H9 (cell line): ENCODE measurements at regions not wholly inside any gene's neighbourhood (a gene's known extent, or its start where the extent isn't known, plus 50 kb on each side); places are given as distances from the start of the nearest gene placed in this dataset.

Experiments used
- DNase-seq: peaks from one replicate; pipeline ENCODE4 v3.0.0-alpha.2; 2017
- H2AFZ ChIP-seq: one replicate; pipeline ENCODE4 v1.6.1; 2013; ENCODE audit warnings: mild to moderate bottlenecking, low read length, control low read depth, moderate library complexity
- H2AK5ac ChIP-seq: 2 replicates; pipeline ENCODE4 v1.6.1; 2013; ENCODE audit warnings: low read length, control low read depth, mixed read lengths; ENCODE audit not compliant: insufficient read length
- H2BK120ac ChIP-seq: one replicate; pipeline ENCODE4 v1.6.1; 2013; ENCODE audit warnings: low read depth, mild to moderate bottlenecking, low read length, control low read depth, inconsistent platforms; ENCODE audit not compliant: poor library complexity, severe bottlenecking
- H2BK12ac ChIP-seq: 2 replicates; pipeline ENCODE4 v1.6.1; 2013; ENCODE audit warnings: low read length, control low read depth, mixed read lengths, low read depth; ENCODE audit not compliant: insufficient read length
- H2BK15ac ChIP-seq: 2 replicates; pipeline ENCODE4 v1.6.1; 2013; ENCODE audit warnings: low read depth, low read length, control low read depth
- H2BK20ac ChIP-seq: one replicate; pipeline ENCODE4 v1.6.1; 2013; ENCODE audit warnings: low read depth, mild to moderate bottlenecking, low read length, control low read depth, inconsistent platforms; ENCODE audit not compliant: poor library complexity, severe bottlenecking
- H2BK5ac ChIP-seq: 2 replicates; pipeline ENCODE4 v1.6.1; 2013; ENCODE audit warnings: low read length, control low read depth, mixed read lengths; ENCODE audit not compliant: insufficient read length
- H3K14ac ChIP-seq: 2 replicates; pipeline ENCODE4 v1.6.1; 2013; ENCODE audit warnings: low read length, control low read depth; ENCODE audit not compliant: insufficient read depth
- H3K18ac ChIP-seq: 2 replicates; pipeline ENCODE4 v1.6.1; 2013; ENCODE audit warnings: low read depth, mild to moderate bottlenecking, mixed read lengths, low read length, control low read depth; ENCODE audit not compliant: insufficient read length
- H3K23ac ChIP-seq: 2 replicates; pipeline ENCODE4 v1.6.1; 2013; ENCODE audit warnings: low read length, control low read depth, mixed read lengths, low read depth; ENCODE audit not compliant: insufficient read length
- H3K23me2 ChIP-seq: 2 replicates; pipeline ENCODE4 v1.6.1; 2013; ENCODE audit warnings: low read depth, mild to moderate bottlenecking, mixed read lengths, low read length, control low read depth; ENCODE audit not compliant: insufficient read length, poor library complexity, severe bottlenecking
- H3K27ac ChIP-seq: 2 replicates; pipeline ENCODE4 v1.5.1; 2013; ENCODE audit warnings: low read length, control low read depth, mixed read lengths, low read depth; ENCODE audit not compliant: insufficient read length
- H3K27me3 ChIP-seq: 2 replicates; pipeline ENCODE4 v1.6.1; 2013; ENCODE audit warnings: low read length, control low read depth, inconsistent platforms; ENCODE audit not compliant: insufficient read depth
- H3K4ac ChIP-seq: 2 replicates; pipeline ENCODE4 v1.6.1; 2013; ENCODE audit warnings: low read depth, mild to moderate bottlenecking, control low read depth, inconsistent platforms, low read length, moderate library complexity
- H3K4me1 ChIP-seq: 2 replicates; pipeline ENCODE4 v1.6.1; 2013; ENCODE audit warnings: low read length, control low read depth, inconsistent platforms; ENCODE audit not compliant: insufficient read depth
- H3K4me2 ChIP-seq: 2 replicates; pipeline ENCODE4 v1.6.1; 2013; ENCODE audit warnings: low read length, control low read depth, mixed read lengths; ENCODE audit not compliant: insufficient read length, insufficient read depth
- H3K56ac ChIP-seq: 2 replicates; pipeline ENCODE4 v1.6.1; 2013; ENCODE audit warnings: low read depth, mild to moderate bottlenecking, mixed read lengths, low read length, control low read depth; ENCODE audit not compliant: insufficient read length
- H3K79me1 ChIP-seq: 2 replicates; pipeline ENCODE4 v1.6.1; 2013; ENCODE audit warnings: low read depth, mild to moderate bottlenecking, moderate library complexity, low read length, control low read depth, inconsistent platforms; ENCODE audit not compliant: insufficient read depth, poor library complexity, severe bottlenecking
- H3K79me2 ChIP-seq: 2 replicates; pipeline ENCODE4 v1.6.1; 2013; ENCODE audit warnings: low read length, control low read depth, inconsistent platforms; ENCODE audit not compliant: insufficient read depth
- H3K9ac ChIP-seq: 2 replicates; pipeline ENCODE4 v1.6.1; 2013; ENCODE audit warnings: low read length, control low read depth, mixed read lengths; ENCODE audit not compliant: insufficient read length; ENCODE audit errors: extremely low read depth
- H3K9me3 ChIP-seq: one replicate; pipeline ENCODE4 v1.6.1; 2013; ENCODE audit warnings: low read depth, low read length, inconsistent platforms; ENCODE audit not compliant: control insufficient read depth
- H3T11ph ChIP-seq: one replicate; pipeline ENCODE4 v1.6.1; 2013; ENCODE audit warnings: mild to moderate bottlenecking, low read length, control low read depth, inconsistent platforms
- H4K20me1 ChIP-seq: one replicate; pipeline ENCODE4 v1.6.1; 2013; ENCODE audit not compliant: control insufficient read depth, insufficient read length, insufficient read depth
- H4K5ac ChIP-seq: 2 replicates; pipeline ENCODE4 v1.6.1; 2013; ENCODE audit warnings: low read depth, mild to moderate bottlenecking, mixed read lengths, low read length, control low read depth; ENCODE audit not compliant: insufficient read length
- H4K8ac ChIP-seq: replicated peaks from 2 replicates; pipeline ENCODE4 v1.6.1; 2013; ENCODE audit warnings: low read length, control low read depth, mixed read lengths, low read depth; ENCODE audit not compliant: insufficient read length
- H4K91ac ChIP-seq: 2 replicates; pipeline ENCODE4 v1.6.1; 2013; ENCODE audit warnings: low read depth, mild to moderate bottlenecking, moderate library complexity, mixed read lengths, low read length, control low read depth; ENCODE audit not compliant: insufficient read length
- H3K27ac Mint-ChIP-seq, 3 experiments: 2 replicates in 2 of 3; 3 replicates in 1 of 3; pipeline ENCODE4 v1.8.0; 2020 to 2021; ENCODE audit warnings: mixed read lengths in 3 of 3, mild to moderate bottlenecking in 1 of 3, moderate library complexity in 1 of 3
- H3K27me3 Mint-ChIP-seq: 2 replicates; pipeline ENCODE4 v1.8.0; 2021; ENCODE audit warnings: low read depth, mild to moderate bottlenecking, moderate library complexity, mixed read lengths
- H3K36me3 Mint-ChIP-seq, 3 experiments: 2 replicates in 2 of 3; 3 replicates in 1 of 3; pipeline ENCODE4 v1.8.0; 2020 to 2021; ENCODE audit warnings: low read depth in 3 of 3, mixed read lengths in 3 of 3; ENCODE audit not compliant: insufficient read depth in 1 of 3
- H3K4me1 Mint-ChIP-seq, 2 experiments: 2 replicates each; pipeline ENCODE4 v1.8.0; 2020; ENCODE audit warnings: mixed read lengths in 2 of 2
- H3K4me3 Mint-ChIP-seq, 2 experiments: 2 replicates in 1 of 2; 3 replicates in 1 of 2; pipeline ENCODE4 v1.8.0; 2020 to 2021; ENCODE audit warnings: mild to moderate bottlenecking in 2 of 2, mixed read lengths in 2 of 2, moderate library complexity in 1 of 2
- H3K9me3 Mint-ChIP-seq, 2 experiments: 2 replicates in 1 of 2; 3 replicates in 1 of 2; pipeline ENCODE4 v1.8.0; 2020; ENCODE audit warnings: mild to moderate bottlenecking in 2 of 2, mixed read lengths in 2 of 2, moderate library complexity in 1 of 2
- WGBS: extraction: QIAGEN DNeasy Blood & Tissue Kit; methylation state at CpG from one replicate; pipeline ENCODE4 v1.1.7; 2013; ENCODE audit warnings: missing lambda C conversion rate, low lambda C conversion rate, mixed read lengths; ENCODE audit not compliant: insufficient read length; ENCODE audit errors: extremely low coverage; 5-methylcytosine and 5-hydroxymethylcytosine counted together
- TF ChIP-seq, protein P1 (sequence below): fragments of 200-600 bp; sonication (generic); conservative IDR thresholded peaks from 3 replicates; pipeline ENCODE4 v1.8.0; 2021; ENCODE audit warnings: antibody characterized with exemption, mild to moderate bottlenecking

DNA sequence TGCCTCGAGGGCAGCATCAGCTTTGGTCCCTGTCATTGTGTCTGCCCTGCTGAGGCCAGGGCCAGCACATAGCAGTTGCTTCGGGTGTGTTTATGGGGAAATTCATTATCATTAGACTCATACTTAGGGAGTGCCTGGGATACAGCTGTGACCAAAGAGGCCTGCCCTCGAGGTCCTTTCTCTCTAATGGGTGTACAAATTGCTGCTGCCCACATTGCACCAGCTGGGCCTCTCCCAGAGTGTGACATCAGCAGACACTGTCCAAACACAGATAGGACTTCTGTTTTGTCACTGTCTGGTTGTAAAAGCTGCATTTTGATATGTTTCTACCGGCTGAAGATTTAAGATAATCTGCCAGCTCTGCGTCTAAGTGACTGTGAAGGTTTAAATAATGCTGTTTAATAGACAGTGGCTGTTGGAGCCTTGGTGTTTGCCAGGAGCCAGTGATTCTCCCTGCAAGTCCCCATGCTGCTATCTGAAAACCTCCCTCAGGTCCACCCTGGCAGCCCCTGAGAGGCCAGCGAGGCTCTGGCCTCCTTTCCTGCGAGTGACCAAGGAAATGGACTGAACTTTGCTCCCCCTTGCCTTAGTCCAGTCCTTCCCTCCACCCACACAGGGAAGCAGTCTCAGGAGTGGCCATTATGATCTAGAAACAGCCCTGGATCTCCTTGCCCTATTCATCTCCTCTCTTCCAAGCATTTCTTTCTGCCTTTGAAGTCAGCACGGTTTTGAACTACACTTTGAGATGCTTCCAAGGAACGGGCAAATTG, 505.2 kb downstream of the TBC1D22A start:
- peaks cover 89 to 96% of the 10 kb centered on the region in 2 experiments for H3K9me3 Mint-ChIP-seq
- H3K27ac ChIP-seq: no peak overlapping the region

More for the DNA sequence above, 505.2 kb downstream of the TBC1D22A start:
- H4K8ac ChIP-seq: no peak overlapping the region
- no peaks in the 10 kb centered on the region for H3K23me2 ChIP-seq
- H3K4ac ChIP-seq: no peak overlapping the region
- no peaks in the 10 kb centered on the region for H3K79me2 ChIP-seq
- H2BK120ac ChIP-seq: no peak overlapping the region
- no peaks in the 10 kb centered on the region for H3K79me1 ChIP-seq
- H3K4me1 ChIP-seq: no peaks in the 10 kb centered on the region
- no peak overlapping the region for H2BK20ac ChIP-seq
- H3K23ac ChIP-seq: no peak overlapping the region
- DNase-seq: no peak
- no peak overlapping the region for H2AK5ac ChIP-seq
- H3K9me3 ChIP-seq: peaks cover 97% of the 10 kb centered on the region
- no peak overlapping the region for H2BK5ac ChIP-seq
- no peaks in the 10 kb centered on the region for H3K27me3 ChIP-seq
- no CpG with 5 or more reads among the region's 9 CpGs for WGBS
- H3K4me3 Mint-ChIP-seq: no peak overlapping the region
- TF ChIP-seq, protein P1, sequence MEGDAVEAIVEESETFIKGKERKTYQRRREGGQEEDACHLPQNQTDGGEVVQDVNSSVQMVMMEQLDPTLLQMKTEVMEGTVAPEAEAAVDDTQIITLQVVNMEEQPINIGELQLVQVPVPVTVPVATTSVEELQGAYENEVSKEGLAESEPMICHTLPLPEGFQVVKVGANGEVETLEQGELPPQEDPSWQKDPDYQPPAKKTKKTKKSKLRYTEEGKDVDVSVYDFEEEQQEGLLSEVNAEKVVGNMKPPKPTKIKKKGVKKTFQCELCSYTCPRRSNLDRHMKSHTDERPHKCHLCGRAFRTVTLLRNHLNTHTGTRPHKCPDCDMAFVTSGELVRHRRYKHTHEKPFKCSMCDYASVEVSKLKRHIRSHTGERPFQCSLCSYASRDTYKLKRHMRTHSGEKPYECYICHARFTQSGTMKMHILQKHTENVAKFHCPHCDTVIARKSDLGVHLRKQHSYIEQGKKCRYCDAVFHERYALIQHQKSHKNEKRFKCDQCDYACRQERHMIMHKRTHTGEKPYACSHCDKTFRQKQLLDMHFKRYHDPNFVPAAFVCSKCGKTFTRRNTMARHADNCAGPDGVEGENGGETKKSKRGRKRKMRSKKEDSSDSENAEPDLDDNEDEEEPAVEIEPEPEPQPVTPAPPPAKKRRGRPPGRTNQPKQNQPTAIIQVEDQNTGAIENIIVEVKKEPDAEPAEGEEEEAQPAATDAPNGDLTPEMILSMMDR: no peak
- no peak overlapping the region for H2BK15ac ChIP-seq
- H3K4me1 Mint-ChIP-seq: no peaks in the 10 kb centered on the region
- H2BK12ac ChIP-seq: no peak overlapping the region
- H4K5ac ChIP-seq: no peak overlapping the region
- H3K9ac ChIP-seq: no peak overlapping the region
- H2AFZ ChIP-seq: no peak overlapping the region
- no peak overlapping the region for H3K56ac ChIP-seq
- H3T11ph ChIP-seq: no peak overlapping the region
- H3K27ac Mint-ChIP-seq: no peak overlapping the region
- peaks cover 0 to 14% (median 6%) of the 10 kb centered on the region in 3 experiments; a peak in 5 of 7 replicates for H3K36me3 Mint-ChIP-seq
- H3K14ac ChIP-seq: no peak overlapping the region
- H3K18ac ChIP-seq: no peak overlapping the region
- no peak overlapping the region for H4K91ac ChIP-seq
- no peaks in the 10 kb centered on the region for H4K20me1 ChIP-seq
- no peak overlapping the region for H3K4me2 ChIP-seq
- H3K27me3 Mint-ChIP-seq: peaks cover 2% of the 10 kb centered on the region
